GM12873 (cell line): ENCODE measurements at regions not wholly inside any gene's neighbourhood (a gene's known extent, or its start where the extent isn't known, plus 50 kb on each side); places are given as distances from the start of the nearest gene placed in this dataset.

ENCODE experiments used
- CTCF ChIP-seq: IDR thresholded peaks from 2 replicates; pipeline ENCODE4 v1.5.1; 2012; ENCODE audit warnings: low read depth, mild to moderate bottlenecking, moderate library complexity, low read length, control low read depth; ENCODE audit not compliant: insufficient read depth; ENCODE audit errors: missing control alignments

GRCh38 chr6:139482287-139482686 is 107.8 kb upstream of the CITED2 start:
- no peak for TF ChIP-seq CTCF

DNA sequence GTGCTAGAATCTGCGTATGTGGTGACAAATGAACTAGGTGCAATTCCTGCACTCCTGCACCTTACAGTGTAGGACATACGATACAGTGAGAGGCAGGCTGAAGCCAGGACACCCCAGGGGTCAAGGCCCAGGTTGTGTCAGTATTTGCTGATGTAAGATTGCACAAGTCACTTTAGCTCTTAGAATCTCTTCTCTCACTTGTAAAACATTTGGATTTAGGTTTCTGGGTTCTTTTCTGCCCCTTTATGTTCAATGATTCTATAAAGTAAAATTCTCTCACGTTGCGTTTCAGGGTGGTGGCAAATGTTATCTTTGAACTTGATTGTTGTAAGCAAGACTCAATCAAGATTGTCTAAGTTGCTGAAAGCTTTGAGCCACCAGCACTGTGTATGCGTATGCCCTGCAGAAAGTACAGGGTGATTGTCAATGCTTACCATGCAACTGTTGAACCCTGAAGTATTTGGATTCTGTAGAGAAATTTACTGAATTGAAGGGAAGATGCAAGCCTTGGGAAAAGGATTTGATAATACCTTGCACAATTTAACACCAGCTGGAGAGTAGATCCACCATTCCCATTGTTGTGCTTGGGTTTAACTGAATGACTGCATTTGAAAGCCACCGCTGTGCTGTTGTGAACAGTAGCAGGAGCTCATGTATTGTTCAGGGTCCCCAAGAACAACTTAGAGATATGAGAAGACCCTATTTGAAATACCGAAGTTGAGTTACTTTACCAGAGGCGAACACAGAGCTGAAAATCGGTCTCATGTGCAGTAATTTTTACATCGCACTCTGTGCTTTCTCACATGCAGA is 106.1 kb upstream of the CITED2 start:
- no peak for TF ChIP-seq CTCF

- TF ChIP-seq CTCF, result no peak
These were observed 105.2 kb upstream of the CITED2 start for GRCh38 chr6:139479433-139480222.

- no peak for TF ChIP-seq CTCF
These were observed 101.2 kb upstream of the CITED2 start for GRCh38 chr6:139475646-139476045.

DNA sequence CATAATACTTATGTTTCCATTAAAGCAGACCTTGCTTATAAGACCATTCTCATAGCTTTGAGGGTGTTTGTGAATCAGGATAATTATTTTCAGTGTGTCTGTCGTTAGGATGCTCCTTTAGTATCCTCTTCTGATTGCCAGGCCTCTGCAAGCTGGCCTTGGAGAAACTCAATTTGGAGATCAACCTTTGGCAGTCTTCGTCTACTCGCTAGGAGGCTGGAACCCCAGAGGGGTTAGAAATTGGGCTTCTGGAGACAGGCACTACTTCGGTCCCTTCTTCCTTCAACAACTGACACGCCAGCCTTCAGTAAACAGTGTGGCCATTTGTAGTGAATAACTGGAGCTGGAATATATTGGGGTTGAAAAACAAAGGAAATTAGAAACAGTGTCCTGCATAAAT is 100.8 kb upstream of the CITED2 start:
- no peak for TF ChIP-seq CTCF

DNA sequence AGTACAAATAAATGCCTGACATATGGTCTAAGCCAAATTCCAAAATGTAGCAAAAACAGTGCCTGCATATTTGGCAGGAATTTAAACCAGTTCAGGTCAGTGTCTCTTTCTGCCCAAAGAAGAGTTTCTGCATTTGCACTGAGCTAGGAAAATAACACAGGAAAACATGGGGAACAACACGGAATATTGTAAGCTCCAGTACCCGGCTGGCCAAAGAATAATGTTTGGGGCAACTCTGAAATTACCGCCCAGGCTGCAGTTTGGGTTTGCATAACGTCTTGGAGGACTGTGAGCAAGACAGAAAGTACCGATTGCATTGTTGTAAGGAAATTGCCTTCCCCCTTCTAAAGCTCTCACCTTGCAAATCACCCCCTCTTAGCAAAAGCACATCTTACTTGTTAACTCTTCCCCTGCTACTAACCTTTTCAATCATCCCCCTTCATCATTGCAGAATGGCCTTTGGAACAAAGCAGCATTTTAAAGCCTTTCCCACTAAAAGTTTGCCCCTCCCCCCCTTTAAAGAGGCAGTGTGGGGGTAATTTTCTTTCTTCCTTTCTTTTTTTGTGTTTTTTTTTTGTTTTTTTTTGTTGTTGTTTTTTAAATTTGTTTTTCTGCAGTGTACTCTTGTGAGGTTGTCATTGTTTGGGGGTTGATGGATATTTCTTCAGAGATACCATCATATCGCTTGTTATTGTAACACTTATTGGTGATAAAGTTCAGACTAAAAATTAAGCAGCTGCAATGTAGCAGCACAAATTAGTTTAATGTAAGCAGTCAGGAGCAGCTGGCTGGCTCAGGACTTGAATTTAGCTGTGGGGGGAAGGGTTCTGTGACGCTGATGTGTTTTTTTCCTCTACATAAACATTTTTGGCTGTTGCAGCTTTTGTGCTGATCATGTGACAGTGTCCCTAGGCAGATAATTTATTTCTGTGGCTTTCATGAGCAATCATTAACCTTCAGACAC is 100.0 kb upstream of the CITED2 start:
- TF ChIP-seq CTCF, result no peak

GRCh38 chr6:139473731-139474130 is 99.3 kb upstream of the CITED2 start:
- TF ChIP-seq CTCF, result no peak
